ENCODE measurements at regions not wholly inside any gene's neighbourhood (a gene's known extent, or its start where the extent isn't known, plus 50 kb on each side); places are given as distances from the start of the nearest gene placed in this dataset.

DNA sequence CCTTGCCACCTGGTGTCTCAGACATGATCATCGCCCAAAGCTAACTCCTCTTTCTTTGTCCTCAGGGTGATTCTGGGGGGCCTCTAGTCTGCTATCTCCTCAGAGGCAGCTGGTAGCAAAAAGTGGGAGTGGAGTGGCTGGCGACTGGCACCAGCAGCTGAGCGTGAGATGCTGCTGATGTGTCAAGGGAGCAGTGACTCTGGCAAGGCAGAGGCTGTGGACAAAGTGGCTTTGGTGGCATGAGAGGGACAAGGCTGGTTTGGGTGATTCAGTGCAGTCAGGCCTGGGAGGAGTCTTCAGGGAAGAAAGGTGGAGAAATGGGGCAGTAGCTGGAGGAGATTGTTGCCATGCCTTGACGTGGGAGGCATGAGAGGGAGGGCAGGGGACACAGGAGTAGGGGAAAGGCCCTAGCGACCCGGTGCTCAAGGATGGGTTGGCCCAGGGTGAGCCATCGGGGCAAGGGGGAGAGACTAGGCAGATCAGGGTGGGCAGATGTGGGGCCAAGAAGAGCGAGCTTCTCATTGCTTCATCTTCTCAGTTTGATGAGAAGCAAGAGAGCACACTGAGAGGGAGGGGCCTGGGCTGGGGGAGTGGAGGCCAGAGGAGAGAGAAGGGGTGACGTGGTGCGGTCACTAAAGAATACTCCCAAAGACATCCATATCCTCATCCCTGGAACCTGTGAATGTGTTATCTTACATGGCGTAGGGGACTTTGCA is 64.2 kb upstream of the SPTLC1 start:
- WGBS, 2 donors: 90 to 92% methylated on average over 11 of the region's 11 CpGs
- no peak overlapping the region for H3K4me3 ChIP-seq (ENCODE audit: low read depth, poor library complexity, severe bottlenecking)
- no peak for DNase-seq (ENCODE audit: low spot score in 2 of 2)
- TF ChIP-seq, protein P1, sequence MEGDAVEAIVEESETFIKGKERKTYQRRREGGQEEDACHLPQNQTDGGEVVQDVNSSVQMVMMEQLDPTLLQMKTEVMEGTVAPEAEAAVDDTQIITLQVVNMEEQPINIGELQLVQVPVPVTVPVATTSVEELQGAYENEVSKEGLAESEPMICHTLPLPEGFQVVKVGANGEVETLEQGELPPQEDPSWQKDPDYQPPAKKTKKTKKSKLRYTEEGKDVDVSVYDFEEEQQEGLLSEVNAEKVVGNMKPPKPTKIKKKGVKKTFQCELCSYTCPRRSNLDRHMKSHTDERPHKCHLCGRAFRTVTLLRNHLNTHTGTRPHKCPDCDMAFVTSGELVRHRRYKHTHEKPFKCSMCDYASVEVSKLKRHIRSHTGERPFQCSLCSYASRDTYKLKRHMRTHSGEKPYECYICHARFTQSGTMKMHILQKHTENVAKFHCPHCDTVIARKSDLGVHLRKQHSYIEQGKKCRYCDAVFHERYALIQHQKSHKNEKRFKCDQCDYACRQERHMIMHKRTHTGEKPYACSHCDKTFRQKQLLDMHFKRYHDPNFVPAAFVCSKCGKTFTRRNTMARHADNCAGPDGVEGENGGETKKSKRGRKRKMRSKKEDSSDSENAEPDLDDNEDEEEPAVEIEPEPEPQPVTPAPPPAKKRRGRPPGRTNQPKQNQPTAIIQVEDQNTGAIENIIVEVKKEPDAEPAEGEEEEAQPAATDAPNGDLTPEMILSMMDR (IDR thresholded peaks at IDR 0.05): no peak
- TF ChIP-seq POLR2A (IDR thresholded peaks at IDR 0.05): no peak
- intact Hi-C loops (cut with DNase I; ENCODE audit: low total_unique reads): no loop called here

DNA sequence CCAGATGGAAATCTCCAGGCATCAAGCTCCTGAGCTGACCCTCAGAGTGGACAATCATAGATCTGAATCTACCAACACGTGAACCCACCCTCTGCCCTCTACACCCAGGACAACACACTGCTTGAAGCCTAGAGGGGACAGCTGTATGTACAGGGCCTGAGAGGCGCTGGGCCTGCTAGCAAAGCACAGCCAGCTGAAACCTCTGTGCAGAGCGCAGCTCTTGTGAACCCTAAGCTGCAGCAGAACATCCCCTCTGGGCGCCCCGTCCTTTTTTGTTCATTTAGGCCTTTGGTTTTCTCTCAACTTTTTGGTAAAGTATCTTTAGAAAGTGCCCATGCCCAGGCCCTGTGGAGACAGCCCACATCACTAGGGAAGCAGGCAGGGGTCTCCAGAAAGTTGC is 62.4 kb upstream of the SPTLC1 start:
- intact Hi-C loops (cut with DNase I; ENCODE audit: low total_unique reads): no loop called here
- TF ChIP-seq POLR2A (IDR thresholded peaks at IDR 0.05): no peak
- TF ChIP-seq, protein P1 (IDR thresholded peaks at IDR 0.05): no peak

DNA sequence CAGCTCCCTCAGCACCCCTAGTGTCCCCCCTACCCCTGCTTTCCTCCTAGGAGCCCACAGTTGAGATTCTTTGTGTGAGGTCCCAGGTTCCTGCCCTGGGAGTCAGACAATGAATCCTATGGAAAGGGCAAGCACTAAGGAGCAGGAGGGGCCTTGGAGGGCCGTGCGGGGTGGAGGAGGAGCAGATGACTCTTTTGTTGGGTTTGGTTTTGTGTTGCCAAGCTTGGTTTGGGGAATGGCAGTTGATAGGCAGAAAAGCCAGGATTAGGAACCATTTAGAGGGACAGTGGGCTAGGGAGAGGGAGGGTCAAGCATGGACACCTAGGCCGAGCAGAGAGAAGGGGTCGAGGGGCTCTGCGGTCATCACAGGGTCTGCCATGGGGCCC is 61.6 kb upstream of the SPTLC1 start:
- 91 to 96% methylated on average over 5 of the region's 5 CpGs for WGBS, 2 donors
- DNase-seq (ENCODE audit: low spot score in 2 of 2): no peak
- no peak overlapping the region for H3K4me3 ChIP-seq (ENCODE audit: low read depth, poor library complexity, severe bottlenecking)
- intact Hi-C loops (cut with DNase I; ENCODE audit: low total_unique reads): no loop called here
- TF ChIP-seq, protein P1 (IDR thresholded peaks at IDR 0.05): no peak
- TF ChIP-seq POLR2A (IDR thresholded peaks at IDR 0.05): no peak

More for the DNA sequence above, 62.4 kb upstream of the SPTLC1 start:
- 92% methylated on average over 5 of the region's 5 CpGs for WGBS, 2 donors
- DNase-seq (ENCODE audit: low spot score in 2 of 2): no peak
- H3K4me3 ChIP-seq (ENCODE audit: low read depth, poor library complexity, severe bottlenecking): no peak overlapping the region

GRCh38 chr9:92176068-92176799 is 61.0 kb upstream of the SPTLC1 start:
- DNase-seq (ENCODE audit: low spot score in 2 of 2): no peak
- no peak for TF ChIP-seq POLR2A (IDR thresholded peaks at IDR 0.05)
- TF ChIP-seq, protein P1 (IDR thresholded peaks at IDR 0.05): no peak
- H3K4me3 ChIP-seq (ENCODE audit: low read depth, poor library complexity, severe bottlenecking): no peak overlapping the region
- 80 to 90% methylated on average over 9 of the region's 9 CpGs for WGBS, 2 donors
- intact Hi-C loops (cut with DNase I; ENCODE audit: low total_unique reads): no loop called here

DNA sequence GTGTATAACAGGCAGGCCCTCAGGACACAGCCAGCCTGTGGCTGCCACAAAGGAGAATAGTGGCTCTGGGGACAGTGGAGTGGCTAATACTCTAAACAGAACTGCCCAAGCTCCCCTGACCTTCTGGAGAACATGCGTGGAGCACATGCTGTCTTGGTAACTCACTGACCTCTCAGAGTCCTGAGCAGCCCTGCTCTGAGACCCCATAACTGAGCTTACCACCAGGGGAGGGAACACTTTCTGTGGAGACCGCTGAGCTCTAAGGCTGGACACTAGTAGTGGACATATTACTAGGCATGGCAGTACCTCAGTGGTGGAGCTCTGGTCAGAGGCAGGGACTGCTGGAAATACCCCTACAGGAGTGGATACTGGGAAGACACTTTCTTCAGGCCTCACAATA is 60.2 kb upstream of the SPTLC1 start:
- DNase-seq (ENCODE audit: low spot score in 2 of 2): no peak
- 93 to 95% methylated on average over 2 of the region's 2 CpGs for WGBS, 2 donors
- H3K4me3 ChIP-seq (ENCODE audit: low read depth, poor library complexity, severe bottlenecking): no peak overlapping the region
- intact Hi-C loops (cut with DNase I; ENCODE audit: low total_unique reads): no loop called here
- no peak for TF ChIP-seq POLR2A (IDR thresholded peaks at IDR 0.05)
- TF ChIP-seq, protein P1 (IDR thresholded peaks at IDR 0.05): no peak
